ENCODE measurements at regions not wholly inside any gene's neighbourhood (a gene's known extent, or its start where the extent isn't known, plus 50 kb on each side); places are given as distances from the start of the nearest gene placed in this dataset.

- DNase-seq: no peak
- H3K27ac ChIP-seq: no peak overlapping the region
- no peaks in the 10 kb centered on the region for H3K9me3 ChIP-seq
- H3K4me1 ChIP-seq: peaks cover 0 to 10% (median under 1%) of the 10 kb centered on the region in 3 donors
- H3K27me3 ChIP-seq: no peaks in the 10 kb centered on the region
- no peak overlapping the region for H3K4me3 ChIP-seq
- TF ChIP-seq CTCF (IDR thresholded peaks at IDR 0.05) (no peak), POLR2A (IDR thresholded peaks at IDR 0.05) (no peak)
- WGBS, 2 donors: 78 to 85% methylated on average over 12 to 13 of the region's 13 CpGs
- H3K36me3 ChIP-seq: no peaks in the 10 kb centered on the region
- intact Hi-C loops (cut with DNase I): no loop called here
Measured at GRCh38 chr10:121662531-121662930, 64.3 kb upstream of the FGFR2 start.

GRCh38 chr10:121661451-121661851 is 63.2 kb upstream of the FGFR2 start:
- Histone ChIP-seq H3K27me3 (no peaks in the 10 kb centered on the region), H3K4me3 (no peak overlapping the region), H3K27ac (peak overlapping the region in 1 of 4 donors; percentile 5), H3K4me1 (peaks cover 0 to 6% (median 0%) of the 10 kb centered on the region in 3 donors), H3K9me3 (no peaks in the 10 kb centered on the region), H3K36me3 (no peaks in the 10 kb centered on the region)
- no peak for TF ChIP-seq POLR2A (IDR thresholded peaks at IDR 0.05)
- TF ChIP-seq CTCF (IDR thresholded peaks at IDR 0.05): no peak
- 98 to 100% methylated on average over 1 to 9 of the region's 14 CpGs for WGBS, 2 donors
- intact Hi-C loops (cut with DNase I): no loop called here
- DNase-seq: no peak

- Histone ChIP-seq H3K4me3 (no peak overlapping the region), H3K27me3 (no peaks in the 10 kb centered on the region), H3K9me3 (no peaks in the 10 kb centered on the region), H3K27ac (no peak overlapping the region), H3K4me1 (peaks cover 0 to 23% (median 4%) of the 10 kb centered on the region in 3 donors), H3K36me3 (no peaks in the 10 kb centered on the region)
- TF ChIP-seq POLR2A (IDR thresholded peaks at IDR 0.05): no peak
- TF ChIP-seq CTCF (IDR thresholded peaks at IDR 0.05): no peak
- 78 to 89% methylated on average over 6 to 8 of the region's 10 CpGs for WGBS, 2 donors
- intact Hi-C loops (cut with DNase I): no loop called here
- no peak for DNase-seq
Measured at GRCh38 chr10:121659236-121659635, 61.0 kb upstream of the FGFR2 start.

- DNase-seq: no peak
- TF ChIP-seq POLR2A (IDR thresholded peaks at IDR 0.05) (no peak), CTCF (IDR thresholded peaks at IDR 0.05) (no peak)
- Histone ChIP-seq H3K27ac (no peak overlapping the region), H3K4me3 (no peak overlapping the region), H3K4me1 (peaks cover 0 to 21% (median 4%) of the 10 kb centered on the region in 3 donors), H3K9me3 (no peaks in the 10 kb centered on the region), H3K36me3 (no peaks in the 10 kb centered on the region), H3K27me3 (no peaks in the 10 kb centered on the region)
- intact Hi-C loops (cut with DNase I): no loop called here
- 32 to 51% methylated on average over 3 of the region's 3 CpGs for WGBS, 2 donors
Measured at GRCh38 chr10:121658611-121659010, 60.4 kb upstream of the FGFR2 start.

- Histone ChIP-seq H3K9me3 (no peaks in the 10 kb centered on the region), H3K27ac (no peak overlapping the region), H3K4me1 (peaks cover 0 to 16% (median 4%) of the 10 kb centered on the region in 3 donors), H3K36me3 (no peaks in the 10 kb centered on the region), H3K4me3 (no peak overlapping the region), H3K27me3 (no peaks in the 10 kb centered on the region)
- intact Hi-C loops (cut with DNase I): no loop called here
- TF ChIP-seq POLR2A (IDR thresholded peaks at IDR 0.05): no peak
- TF ChIP-seq CTCF (IDR thresholded peaks at IDR 0.05): no peak
- WGBS, 2 donors: 87 to 91% methylated on average over 5 of the region's 5 CpGs
- no peak for DNase-seq
Measured at GRCh38 chr10:121658111-121658510, 59.9 kb upstream of the FGFR2 start.

Measured in esophagus squamous epithelium (tissue), 5 donors.